ENCODE measurements at regions not wholly inside any gene's neighbourhood (a gene's known extent, or its start where the extent isn't known, plus 50 kb on each side); places are given as distances from the start of the nearest gene placed in this dataset.

DNA sequence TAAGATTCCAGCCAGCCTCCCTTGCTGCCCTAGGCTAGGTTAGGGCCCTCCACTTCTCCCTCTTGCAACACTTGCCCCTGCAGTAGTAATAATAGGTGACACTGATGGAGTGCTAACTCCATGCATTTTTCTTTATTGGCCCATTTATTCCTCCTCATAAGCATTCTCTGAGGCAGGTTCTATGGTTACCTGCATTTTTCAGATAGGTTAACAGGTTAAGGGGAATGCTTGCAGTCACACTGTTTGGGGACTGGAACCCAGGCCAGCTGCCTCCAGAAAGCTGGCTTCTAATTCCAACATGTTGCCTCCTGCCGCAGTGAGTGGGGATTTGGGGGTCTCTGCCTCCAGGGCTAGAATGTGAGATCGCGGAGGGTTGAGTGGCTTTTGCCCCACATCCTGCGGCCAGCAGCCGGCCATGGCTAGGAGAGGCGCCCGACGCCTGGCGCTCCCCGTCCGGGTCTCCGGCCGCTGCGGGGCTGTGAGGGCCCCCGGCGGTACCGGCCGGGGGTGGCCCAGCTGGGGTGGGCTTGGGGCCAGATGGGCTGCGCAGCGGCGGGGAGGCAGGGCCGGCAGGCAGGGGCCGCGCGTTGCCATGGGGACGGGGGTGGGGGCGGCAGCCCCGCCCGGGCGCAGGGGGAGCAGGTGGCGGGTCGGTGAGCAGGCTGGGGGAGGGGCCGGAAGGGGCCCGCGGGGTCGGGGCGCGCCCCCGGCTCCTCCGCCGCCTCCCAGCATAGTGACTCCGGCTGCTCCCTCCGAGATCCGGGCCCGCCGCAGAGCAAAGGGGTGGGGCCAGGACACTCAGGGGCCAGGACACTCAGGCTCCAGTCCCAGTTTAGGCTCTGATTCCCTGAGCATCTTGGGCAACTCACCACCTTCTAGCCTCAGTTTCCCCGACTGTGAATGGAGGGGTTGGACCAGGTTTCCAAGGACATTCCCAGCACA is 68.4 kb upstream of the SSBP3 start:
- no peak for TF ChIP-seq POLR2A (IDR thresholded peaks at IDR 0.05; ENCODE audit: low read depth, low read length)
- TF ChIP-seq POLR2AphosphoS5 (IDR thresholded peaks at IDR 0.05; ENCODE audit: low read depth, low read length) = no peak

All from GM12892 (cell line).